Nephron (organoid): ENCODE measurements at regions not wholly inside any gene's neighbourhood (a gene's known extent, or its start where the extent isn't known, plus 50 kb on each side); places are given as distances from the start of the nearest gene placed in this dataset.

ENCODE experiments used
- H3K27ac Mint-ChIP-seq, 3 experiments: 2 replicates each; pipeline ENCODE4 v1.8.0; 2020; ENCODE audit warnings: mixed read lengths in 3 of 3, mild to moderate bottlenecking in 2 of 3, moderate library complexity in 1 of 3
- H3K27me3 Mint-ChIP-seq: 2 replicates; pipeline ENCODE4 v1.8.0; 2021; ENCODE audit warnings: low read depth, mild to moderate bottlenecking, moderate library complexity, mixed read lengths
- H3K36me3 Mint-ChIP-seq: 2 replicates; pipeline ENCODE4 v1.8.0; 2020; ENCODE audit warnings: low read depth, mixed read lengths
- H3K4me1 Mint-ChIP-seq: 2 replicates; pipeline ENCODE4 v1.8.0; 2020; ENCODE audit warnings: mixed read lengths
- H3K4me3 Mint-ChIP-seq, 3 experiments: 2 replicates each; pipeline ENCODE4 v1.8.0; 2020; ENCODE audit warnings: mild to moderate bottlenecking in 3 of 3, mixed read lengths in 3 of 3, moderate library complexity in 2 of 3
- H3K9me3 Mint-ChIP-seq: 2 replicates; pipeline ENCODE4 v1.8.0; 2020; ENCODE audit warnings: mixed read lengths
- CTCF ChIP-seq, 3 experiments: fragments of 200-600 bp; sonication (generic); IDR thresholded peaks; one replicate each; pipeline ENCODE4 v1.5.0; 2021; ENCODE audit warnings: antibody characterized with exemption in 3 of 3; ENCODE audit not compliant: unreplicated experiment in 3 of 3

- no peak overlapping the region for H3K27ac Mint-ChIP-seq
- H3K4me1 Mint-ChIP-seq: no peaks in the 10 kb centered on the region
- H3K9me3 Mint-ChIP-seq: no peaks in the 10 kb centered on the region
- TF ChIP-seq CTCF (IDR thresholded peaks at IDR 0.05; ENCODE audit: unreplicated experiment in 3 of 3): no peak
- H3K36me3 Mint-ChIP-seq: no peaks in the 10 kb centered on the region
- H3K4me3 Mint-ChIP-seq: no peak overlapping the region
- no peaks in the 10 kb centered on the region for H3K27me3 Mint-ChIP-seq
Observed at GRCh38 chr11:81756864-81757595, 976.6 kb downstream of the FAM181B start.

DNA sequence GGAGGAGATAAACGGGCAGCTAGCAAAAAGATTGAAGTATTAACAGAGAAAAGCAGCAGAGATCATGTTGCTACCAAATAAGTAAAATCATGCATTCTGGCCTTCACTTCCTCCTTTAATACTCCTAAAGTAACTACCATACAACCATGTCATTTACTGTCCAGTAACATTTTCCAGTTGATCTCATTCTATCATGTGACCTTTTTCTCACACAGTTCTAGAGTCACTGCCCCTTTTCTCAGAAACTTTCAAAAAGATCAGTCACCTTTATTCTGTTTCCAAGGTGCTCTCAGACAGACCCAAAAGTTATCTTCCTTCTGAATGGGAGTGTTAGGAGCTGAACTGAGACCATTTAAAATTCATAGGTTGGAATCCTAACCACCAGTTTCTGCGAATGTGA, 984.4 kb downstream of the FAM181B start:
- Mint-ChIP-seq H3K4me3 (no peak overlapping the region), H3K36me3 (no peaks in the 10 kb centered on the region), H3K27me3 (no peaks in the 10 kb centered on the region), H3K4me1 (no peaks in the 10 kb centered on the region), H3K9me3 (no peaks in the 10 kb centered on the region), H3K27ac (no peak overlapping the region)
- TF ChIP-seq CTCF (IDR thresholded peaks at IDR 0.05; ENCODE audit: unreplicated experiment in 3 of 3): no peak

DNA sequence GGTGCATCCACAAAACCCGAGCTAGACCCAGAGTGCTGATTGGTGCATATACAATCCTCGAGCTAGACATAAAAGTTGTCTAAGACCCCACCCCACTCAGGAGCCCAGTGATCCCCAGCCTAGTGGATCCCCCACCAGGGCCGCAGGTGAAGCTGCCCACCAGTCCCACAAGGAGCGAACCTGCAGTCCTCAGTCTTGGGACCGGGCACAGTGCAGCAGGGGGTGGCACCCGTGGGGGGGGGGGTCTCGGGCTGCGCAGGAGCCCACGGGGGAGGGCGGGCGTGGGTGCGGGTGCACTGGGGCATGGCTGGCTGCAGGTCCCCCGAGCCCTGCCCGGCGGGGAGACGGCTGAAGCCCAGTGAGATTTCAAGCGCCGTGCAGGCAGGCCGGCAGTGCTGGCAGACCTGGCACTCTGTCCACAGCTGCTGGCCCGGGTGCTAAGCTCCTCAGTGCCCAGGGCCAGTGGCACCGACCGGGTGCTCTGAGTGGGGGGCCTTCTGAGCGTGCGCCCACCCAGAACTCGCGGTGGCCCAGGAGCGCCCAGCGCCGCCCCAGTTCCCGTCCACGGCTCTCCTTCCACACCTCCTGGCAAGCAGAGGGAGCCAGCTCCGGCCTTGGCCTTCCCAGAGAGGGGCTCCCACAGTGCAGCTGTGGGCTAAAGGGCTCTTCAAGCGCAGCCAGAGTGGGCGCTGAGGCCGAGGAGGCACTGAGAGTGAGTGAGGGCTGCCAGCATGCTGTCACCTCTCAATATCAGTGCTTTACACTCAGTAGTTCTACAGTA, 989.1 kb downstream of the FAM181B start:
- Mint-ChIP-seq H3K27me3 (no peaks in the 10 kb centered on the region), H3K9me3 (no peaks in the 10 kb centered on the region), H3K4me3 (no peak overlapping the region), H3K36me3 (no peaks in the 10 kb centered on the region), H3K4me1 (peaks cover 6% of the 10 kb centered on the region), H3K27ac (no peak overlapping the region)
- no peak for TF ChIP-seq CTCF (IDR thresholded peaks at IDR 0.05; ENCODE audit: unreplicated experiment in 3 of 3)

GRCh38 chr11:81725701-81726100, 1008.0 kb downstream of the FAM181B start:
- no peaks in the 10 kb centered on the region for H3K4me1 Mint-ChIP-seq
- H3K27me3 Mint-ChIP-seq: no peaks in the 10 kb centered on the region
- TF ChIP-seq CTCF (IDR thresholded peaks at IDR 0.05; ENCODE audit: unreplicated experiment in 3 of 3): no peak

DNA sequence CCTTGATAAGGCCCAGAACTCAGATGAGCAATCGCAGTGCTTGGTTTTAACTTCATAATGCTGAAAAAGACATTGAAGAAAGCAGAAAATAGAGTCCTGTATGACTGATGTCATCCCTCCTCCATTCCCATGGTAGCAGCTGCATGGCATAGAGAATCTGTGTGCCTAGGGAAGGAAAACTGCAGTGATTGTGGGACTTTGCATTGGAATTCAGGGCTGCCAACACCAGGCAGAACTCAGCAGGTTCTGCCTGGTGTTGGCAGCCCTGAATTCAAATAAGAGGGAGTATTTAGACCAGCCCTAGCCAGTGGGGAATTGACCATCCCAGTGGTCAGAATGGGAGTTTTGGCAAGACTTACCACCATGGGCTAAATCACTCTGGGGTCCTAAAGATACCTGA, 1016.0 kb downstream of the FAM181B start:
- no peak overlapping the region for H3K27ac Mint-ChIP-seq
- no peak for TF ChIP-seq CTCF (IDR thresholded peaks at IDR 0.05; ENCODE audit: unreplicated experiment in 3 of 3)
- no peak overlapping the region for H3K4me3 Mint-ChIP-seq
- no peaks in the 10 kb centered on the region for H3K4me1 Mint-ChIP-seq
- no peaks in the 10 kb centered on the region for H3K27me3 Mint-ChIP-seq
- H3K9me3 Mint-ChIP-seq: no peaks in the 10 kb centered on the region
- no peaks in the 10 kb centered on the region for H3K36me3 Mint-ChIP-seq

More at GRCh38 chr11:81725701-81726100, 1008.0 kb downstream of the FAM181B start:
- H3K9me3 Mint-ChIP-seq: peaks cover 18% of the 10 kb centered on the region
- no peak overlapping the region for H3K4me3 Mint-ChIP-seq
- H3K27ac Mint-ChIP-seq: no peak overlapping the region
- H3K36me3 Mint-ChIP-seq: no peaks in the 10 kb centered on the region
